Stimulated activated CD4-positive, alpha-beta T cell treated with anti-CD3 and anti-CD28 coated beads, TNF-alpha, amount 100 ng/mL, for 48 hours (primary cell): ENCODE measurements at regions not wholly inside any gene's neighbourhood (a gene's known extent, or its start where the extent isn't known, plus 50 kb on each side); places are given as distances from the start of the nearest gene placed in this dataset.

Experiments
- DNase-seq, 3 donors: peaks; one replicate each; pipeline ENCODE4 v3.0.0-alpha.2; 2020; ENCODE audit warnings: low read depth in 3 of 3

DNA sequence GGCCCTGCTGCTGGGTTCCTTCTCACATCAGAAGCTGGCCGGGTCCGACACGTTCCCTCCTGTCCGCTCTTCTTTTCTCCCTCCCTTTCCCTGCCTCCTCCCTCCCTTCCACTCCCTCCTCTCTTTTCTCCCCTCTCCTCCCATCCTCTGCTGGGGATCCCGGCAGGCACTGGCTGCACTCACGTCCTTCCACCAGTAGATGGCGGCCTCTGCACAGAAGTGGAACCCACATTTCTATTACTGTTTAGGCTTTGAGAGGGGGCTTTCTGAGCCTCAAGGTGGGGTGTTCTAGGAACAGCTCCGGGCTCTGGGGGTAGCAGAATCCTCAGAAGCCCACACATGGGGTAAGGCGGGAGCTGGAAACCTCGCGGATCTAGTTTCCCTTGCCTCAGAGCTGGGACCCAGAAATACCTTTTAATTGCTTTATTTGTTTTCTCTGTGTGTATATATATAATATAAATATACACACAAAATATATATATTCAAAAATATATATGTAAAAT lies 294.2 kb downstream of the ZNF536 start:
- DNase-seq = peak in 1 of 3 donors; percentile 33

DNA sequence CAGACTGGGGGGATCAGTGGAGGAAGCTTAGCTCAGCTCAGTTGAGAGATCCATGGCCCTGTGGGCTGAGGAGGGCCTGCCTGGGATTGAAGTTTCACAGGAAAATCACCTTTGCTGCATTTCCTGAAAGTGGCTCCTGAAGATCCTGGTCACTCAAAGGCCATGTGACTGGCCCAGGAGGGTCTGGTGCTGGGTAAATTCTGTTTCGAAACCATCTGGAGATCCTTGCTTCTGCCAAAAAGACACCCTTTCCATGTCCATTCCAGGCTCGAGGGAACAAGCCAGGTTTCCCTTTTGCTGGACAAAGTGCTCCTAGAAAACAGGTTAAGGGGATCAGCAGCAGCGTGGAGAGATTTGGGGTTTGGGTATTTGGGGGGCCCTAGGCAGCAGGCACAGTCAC lies 293.3 kb downstream of the ZNF536 start:
- no peak for DNase-seq

DNA sequence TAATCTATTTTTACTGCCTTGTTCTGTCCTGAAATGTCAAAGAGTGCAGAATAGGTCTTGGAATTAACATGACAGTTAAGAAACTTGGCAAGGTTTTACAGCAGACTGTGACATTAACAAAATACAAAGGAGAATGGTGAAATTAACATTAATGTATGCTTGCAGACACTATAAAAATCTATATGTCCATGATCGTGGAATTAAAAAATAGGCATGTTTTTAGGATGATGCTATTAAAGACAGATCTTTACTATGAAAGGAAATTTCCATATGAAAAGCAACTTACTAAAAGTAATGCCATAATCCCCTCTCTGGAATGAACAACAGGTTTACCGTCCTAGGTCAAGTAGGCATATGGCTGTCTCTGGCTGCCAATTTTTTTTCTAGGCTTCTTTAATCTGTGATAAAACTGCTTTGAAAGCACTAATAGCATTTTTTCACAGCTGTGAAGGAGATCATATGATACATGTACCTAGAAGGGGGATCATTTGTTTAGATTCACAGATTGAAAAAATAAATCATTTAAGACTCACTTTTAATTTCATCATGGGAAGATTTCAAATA lies 291.5 kb downstream of the ZNF536 start:
- no peak for DNase-seq

DNA sequence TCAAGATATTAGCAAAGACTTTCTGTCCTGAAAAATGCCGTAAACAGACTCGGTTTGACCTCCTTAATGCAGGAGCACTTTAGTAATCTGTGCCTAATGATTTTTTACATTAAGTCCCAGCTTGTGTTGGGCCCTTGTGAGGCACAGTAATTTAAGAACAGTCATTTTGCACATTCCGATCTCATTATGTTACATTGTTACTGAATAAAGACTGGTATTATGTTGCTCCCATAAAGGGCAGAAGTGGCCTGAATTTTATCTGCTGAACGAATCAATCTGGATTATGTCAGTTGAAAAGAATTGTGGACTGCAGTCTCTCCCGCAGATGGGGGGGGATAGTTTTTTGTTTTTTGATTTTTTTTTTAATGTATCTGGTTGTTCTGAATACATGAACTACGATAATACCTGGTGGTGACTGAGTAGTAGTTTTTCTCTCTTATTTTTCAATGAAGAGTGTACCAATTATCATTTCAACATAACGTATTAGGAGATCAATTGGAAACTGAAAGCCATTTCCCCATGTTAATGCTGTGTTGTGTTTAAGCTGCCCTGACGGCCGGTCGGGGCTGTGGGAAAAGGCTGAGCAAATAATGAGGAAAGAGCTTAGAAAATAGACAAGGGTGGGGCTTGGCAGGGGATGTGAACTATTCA lies 290.2 kb downstream of the ZNF536 start:
- no peak for DNase-seq

DNA sequence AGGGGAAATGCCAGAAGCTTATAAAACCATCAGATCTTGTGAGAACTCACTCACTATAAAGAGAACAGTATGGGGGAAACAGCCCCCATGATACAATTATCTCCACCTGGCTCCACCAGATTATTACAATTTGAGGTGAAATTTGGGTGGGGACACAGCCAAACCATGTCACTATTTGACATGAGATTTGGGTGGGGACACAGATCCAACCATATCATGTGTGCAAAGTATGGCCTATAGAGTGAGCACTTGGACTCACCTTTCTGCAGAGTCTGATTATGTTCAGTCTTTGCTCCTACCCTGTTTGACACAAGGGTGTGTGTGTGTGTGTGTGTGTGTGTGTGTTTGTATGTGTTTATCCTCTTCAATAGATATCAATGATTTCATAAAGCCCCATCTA lies 287.5 kb downstream of the ZNF536 start:
- no peak for DNase-seq

DNA sequence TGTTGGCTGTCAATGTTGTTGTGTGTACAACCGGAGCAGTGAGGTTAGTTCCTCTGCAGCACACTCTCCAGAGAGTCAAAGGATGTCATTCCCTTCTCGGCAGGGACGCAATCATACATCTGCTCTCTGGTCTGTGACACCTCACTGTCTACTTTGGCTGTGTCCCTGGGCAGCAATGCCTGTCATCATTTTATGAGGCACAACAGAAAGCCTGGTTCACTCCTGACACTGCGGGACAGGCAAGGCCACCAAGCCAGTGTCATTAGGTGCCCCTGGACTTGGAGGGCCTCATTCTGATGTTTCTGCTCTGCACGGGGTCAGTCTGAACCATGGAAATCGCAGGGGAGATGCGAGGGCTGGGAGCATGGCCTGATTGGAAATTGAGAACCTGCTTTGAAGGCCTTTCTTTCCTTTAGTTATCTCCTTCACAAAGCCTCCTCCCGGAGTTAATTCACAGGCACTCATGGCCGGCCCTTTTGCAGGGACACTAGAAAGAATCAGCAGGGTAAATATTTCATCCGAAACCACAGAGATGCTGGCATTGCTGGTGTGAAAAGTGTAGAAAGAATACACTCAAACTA lies 284.4 kb downstream of the ZNF536 start:
- DNase-seq = no peak

DNA sequence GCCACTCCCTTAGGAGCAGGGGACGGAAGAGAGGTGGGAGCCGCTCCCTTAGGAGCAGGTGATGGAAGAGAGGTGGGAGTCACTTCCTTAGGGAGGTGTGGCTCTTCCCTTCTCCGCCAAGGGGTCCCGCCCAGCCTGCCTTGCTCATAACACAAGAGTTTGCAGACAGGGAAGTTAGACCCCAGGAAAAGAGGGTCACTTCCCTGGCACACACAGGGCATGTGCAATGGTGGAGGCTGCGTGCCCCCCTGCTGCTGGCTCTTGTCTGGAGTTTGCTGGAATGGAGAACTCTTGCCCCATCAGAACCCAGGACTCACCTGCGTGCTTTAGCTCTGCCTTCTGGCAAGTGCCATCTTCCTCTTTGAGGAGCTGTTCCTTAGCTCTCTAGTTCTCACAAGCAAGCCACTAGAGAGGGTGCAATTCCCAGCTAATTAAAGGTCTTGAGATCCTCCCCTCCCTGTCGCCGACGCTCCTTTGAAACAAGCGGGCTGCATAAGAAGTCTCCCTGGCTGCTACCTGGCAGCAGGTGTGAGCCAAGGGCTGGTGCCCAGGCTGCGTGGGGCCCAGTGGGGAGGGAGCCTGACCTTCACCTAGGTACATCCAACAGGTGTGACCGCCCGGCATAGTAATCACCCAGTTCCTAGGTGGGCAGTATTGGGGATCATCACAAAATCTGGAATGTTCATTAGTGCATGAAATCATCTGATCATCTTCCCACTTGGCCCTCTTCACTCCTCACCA lies 281.6 kb downstream of the ZNF536 start:
- DNase-seq = no peak

DNA sequence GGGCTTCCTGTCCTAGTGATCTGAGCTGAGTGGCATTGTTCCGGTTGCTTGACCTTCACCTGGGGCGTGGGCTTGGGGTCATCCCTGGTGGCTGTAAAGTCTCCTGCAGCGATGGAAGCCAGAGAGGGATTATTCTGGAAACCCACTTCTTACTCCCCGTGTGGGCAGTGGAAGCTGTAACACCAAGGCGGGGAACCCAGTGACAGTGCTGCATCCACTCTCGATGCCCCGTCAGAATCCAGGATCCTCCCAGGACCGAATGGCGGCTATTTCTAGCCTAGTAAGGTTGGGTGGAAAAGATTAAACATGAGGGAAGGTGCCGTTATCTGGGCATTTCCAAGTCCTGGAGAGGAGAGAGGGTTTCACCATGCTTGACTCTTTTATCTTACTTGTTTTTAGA lies 280.6 kb downstream of the ZNF536 start:
- DNase-seq = no peak

DNA sequence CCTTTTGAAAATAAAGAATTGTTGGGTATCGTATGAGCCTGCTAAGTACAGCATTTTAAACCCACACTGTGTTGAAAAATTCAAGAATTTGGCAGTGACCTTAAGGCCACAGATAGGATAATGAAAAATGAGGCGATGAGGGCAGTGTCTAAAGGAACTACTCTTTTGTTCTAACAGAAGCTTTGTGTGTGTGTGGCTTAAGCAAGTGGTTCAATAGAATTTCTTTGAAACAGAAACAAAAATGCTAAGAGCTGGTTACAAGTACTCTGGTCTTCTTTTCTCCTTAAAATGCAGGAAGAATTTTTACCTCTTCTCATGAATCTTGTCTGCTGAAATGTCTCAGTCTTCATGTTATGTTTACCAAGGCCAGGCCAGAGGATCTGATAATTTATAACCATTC lies 279.5 kb downstream of the ZNF536 start:
- DNase-seq = no peak

DNA sequence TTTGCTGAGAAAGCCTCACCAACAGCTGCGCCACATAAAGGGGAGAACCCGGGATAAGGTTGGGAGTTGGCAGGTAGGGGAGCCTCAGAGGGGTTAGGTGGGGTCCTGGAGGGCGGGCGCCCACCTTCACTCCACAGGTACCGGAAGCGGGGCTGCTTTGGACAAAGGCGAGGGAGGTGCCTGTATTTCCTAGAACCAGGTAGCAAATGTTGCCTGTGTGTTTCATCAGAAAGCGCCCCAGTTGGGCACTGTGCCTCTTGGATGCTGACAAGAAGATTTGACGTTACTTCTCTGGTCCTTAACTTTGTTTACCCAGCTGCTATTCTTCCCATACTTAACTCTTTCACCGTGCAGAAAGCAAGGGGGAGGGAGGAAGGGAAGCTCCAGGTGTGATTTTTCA lies 278.9 kb downstream of the ZNF536 start:
- no peak for DNase-seq

DNA sequence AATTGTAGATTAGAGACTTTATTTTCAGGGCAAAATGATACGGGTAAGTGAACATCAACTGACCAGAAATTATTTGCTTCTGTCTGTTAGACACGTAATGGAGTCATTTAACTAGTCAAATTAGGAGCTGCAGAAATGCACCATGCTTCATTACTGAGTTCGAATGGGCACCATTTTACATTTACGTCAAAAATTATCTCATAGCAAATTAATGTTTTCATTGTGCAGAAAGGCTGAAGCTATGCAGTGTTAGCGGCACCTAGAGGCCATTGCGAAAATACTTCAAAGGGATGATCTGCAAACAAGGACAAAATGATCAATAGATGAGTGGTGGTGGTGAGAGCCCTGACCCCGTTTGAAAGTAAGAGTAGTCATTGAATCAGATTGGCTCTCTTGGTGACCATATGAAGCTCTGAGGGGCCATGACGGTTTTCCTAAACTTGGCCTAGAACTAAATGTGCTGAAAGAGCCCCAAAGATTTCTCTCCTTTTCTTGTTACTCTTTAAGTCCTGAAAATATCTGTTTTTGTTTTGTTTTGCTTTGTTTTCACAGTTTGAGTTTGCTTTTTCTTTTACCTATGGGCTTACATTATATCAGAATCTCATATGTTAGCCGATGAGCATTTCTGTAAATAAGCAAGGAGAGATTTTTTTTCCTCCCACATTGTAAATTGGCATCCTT lies 277.9 kb downstream of the ZNF536 start:
- DNase-seq = peak in 2 of 3 donors; percentile 7 to 11

DNA sequence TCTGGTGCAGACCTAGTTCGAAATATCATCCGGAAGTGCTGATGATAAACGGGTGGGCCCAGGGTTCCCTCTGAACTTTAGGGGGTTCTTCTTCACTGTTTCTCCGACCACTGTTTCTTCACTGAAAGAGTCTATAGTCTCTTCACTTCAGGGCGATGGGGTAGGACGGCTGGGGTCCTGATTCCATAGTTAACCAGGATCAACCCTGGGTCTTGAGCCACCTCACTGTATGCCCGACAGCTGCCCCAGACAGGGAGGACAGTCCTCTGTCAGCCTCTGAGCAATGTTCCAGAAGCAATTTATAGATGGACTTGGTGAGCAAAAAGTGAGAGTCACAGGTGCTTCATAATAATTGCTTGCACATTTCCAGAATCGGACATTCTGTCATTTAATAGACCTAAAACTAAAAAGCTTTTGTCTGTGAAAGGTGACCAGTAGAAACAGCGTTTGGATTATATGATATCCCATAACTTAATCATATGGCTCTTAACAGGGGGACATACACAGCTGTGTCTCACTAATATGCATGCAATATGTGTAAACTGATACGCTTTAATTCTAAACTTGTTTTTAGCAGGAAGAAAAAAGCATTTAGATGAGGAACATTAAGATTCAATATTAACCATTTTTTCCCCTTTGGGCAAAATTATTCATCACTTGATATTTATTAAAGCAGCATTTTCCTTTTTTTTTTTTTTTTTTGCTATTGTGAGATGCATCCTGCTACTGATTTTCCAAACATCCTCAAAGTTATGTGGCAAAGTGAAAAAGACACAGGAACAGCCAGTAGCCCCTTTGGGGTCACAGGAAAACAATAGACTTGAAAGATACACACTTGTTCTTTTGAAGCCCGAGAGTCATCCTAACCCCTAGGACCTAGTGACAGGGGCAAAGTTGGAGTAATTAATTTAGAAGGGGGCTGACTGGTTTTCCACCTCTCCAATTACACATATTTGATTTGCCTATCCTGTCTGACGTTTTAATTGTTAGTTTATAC lies 277.0 kb downstream of the ZNF536 start:
- DNase-seq = no peak

DNA sequence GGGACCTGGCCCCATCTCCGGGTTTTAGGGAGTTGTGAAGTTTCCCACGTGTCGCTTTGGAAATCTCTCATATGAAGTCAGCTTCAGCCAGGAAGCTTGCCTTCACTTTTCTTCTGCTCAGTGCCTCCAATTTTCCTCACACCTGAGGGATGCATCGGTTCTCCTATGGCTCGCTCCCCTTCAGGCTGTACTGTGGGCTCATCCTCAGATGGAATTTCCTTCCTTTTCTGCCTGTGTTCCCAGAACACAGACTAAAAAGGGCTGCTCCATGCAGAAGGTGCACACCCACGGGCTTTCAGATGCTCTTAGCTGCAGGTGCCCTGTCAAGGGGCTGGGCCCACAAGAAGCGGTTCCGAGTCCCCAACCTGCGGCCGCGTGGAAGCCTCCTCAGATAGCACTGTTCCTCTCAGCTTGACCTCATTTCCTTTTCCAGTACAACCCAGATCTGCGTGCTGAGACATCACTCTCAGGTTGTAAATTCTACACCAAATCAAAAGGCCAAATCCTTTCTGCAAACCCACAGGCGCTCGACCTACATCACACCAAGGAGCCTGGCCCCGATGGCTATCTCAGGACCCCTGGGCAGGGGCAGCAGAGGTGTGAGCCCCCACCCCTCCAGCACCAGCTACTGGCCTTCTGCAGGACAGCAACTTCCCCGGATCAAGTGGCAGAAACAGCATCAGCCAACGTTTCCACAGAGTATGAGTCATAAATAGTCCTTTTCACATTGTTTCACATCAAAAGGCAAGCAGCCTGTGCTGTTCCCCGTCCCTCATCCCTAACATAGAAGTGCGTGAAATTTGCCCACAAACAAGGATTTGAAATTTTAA lies 275.9 kb downstream of the ZNF536 start:
- no peak for DNase-seq

DNA sequence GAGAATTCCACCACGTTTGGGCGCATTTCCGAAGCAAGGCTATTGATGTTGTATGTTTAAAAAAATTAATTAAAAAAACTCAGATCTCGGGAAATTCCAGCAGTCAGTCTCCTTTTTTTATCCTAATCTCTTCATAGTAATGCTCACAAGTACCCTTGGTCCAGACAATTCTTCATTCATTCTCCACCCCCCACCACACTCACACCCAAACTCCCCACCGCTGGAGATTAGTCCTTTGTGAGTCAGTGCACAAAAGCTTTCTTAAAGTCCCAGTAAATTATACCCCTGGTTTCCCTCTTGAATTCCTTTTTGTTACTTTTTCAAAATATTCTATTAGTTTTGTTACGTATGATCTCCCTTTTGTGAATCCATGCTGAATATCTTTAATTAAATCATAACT lies 274.6 kb downstream of the ZNF536 start:
- no peak for DNase-seq

DNA sequence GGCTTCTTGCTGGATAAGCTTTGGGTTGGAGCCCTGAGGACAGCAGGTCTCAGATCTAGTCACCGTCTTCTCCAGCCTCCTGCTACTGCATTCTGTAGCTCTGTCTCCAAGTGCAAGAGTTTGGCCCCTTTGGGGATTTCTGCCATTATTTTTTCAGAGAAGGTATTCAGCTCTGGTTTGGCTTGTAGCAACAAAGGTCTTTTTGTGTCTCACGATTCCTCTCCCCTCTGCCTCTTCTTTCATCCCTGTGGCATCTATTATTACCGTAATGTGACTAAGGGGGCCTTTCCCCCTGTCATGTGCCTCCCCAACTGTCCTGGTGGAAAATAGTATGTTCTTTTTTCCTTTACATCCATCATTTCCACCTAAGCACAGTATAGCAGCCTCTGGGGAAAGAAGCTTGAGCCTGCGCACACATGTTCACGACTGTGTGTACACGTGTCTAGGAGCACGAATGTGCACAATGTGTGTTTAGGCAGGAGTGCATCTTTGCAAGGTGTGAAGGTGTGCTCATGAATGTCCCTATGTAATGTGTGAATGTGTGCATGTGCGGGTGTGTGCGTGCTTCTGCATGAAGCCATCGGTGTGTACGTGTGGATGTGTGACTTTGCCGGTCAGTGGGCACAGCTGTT lies 273.9 kb downstream of the ZNF536 start:
- no peak for DNase-seq

DNA sequence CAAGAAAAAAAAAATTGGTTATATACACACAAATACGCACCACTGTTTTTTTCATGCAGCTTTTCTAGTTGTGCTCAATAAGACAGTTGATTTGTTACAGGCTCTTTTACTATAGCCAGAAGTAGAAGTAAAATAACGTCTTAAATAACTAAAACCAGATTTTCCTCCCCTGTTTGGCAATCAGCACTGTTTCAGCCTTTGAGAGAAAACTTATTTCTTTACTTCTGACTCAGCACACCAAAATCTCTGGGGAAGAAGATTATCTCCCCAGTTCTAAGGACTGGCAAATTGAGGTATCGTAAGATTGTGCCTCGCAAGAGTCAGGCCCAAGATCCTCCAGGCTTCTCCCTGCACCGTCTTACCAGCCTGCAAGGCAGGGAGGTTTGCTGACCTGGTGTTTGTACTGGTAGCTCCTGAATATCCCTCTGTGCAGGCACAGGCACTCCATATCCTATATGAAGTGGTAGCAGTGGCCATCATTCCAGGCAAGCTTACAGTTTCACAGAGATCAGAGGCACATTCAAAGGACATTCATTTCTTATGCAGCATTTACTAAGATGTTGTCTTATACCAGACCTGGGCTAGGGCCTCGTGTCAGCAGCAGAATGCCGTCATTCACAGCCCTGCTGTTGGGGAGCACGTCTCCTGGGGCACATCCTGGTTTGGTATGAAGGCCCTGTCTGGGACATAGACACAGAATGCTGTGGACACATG lies 268.2 kb downstream of the ZNF536 start:
- DNase-seq = no peak

DNA sequence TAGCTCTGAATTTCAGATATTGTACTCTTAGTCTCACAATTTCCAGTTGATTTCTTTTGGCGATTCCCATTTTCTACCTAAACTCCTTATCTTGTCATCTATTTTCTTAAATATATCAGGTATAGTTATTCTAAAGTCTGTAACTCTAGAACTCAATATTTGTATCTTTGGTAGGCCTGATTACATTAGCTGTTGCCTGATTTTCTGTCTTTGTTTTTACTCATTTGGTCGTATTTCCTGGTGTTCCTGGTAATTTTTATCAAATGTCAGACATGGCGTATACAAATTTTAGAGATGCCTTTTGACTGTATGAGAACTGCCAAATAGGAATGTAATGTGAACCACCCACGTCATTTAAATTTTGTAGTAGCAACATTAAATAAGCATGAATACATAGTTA lies 266.7 kb downstream of the ZNF536 start:
- no peak for DNase-seq

DNA sequence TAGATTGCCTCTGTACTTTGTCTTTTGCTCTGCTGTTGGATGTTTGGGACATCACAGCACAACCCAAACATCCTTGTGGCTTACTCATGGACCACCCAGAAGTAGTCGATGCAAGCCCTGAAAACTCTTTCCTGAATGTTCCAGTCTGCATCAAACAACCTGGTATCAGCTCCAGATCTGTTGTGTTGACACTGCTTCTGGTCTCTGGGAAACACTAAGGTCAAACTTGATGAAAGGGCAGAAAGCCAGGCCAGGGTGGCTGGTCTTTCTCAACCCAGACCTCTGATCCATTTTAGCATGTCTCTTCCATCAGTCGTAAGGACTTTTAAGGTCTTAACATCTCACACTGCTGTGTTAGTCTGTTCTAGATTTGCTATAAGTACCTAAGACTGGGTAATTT lies 265.7 kb downstream of the ZNF536 start:
- no peak for DNase-seq
